Left colon (tissue), 2 donors: ENCODE measurements at regions not wholly inside any gene's neighbourhood (a gene's known extent, or its start where the extent isn't known, plus 50 kb on each side); places are given as distances from the start of the nearest gene placed in this dataset.

Experiments
- ATAC-seq: fragments of 200-7000 bp; cut with Tn5 transposase; one replicate; pipeline ENCODE4 v1.9.1; 2020; ENCODE audit warnings: mild to moderate bottlenecking, moderate library complexity
- DNase-seq, 2 donors: peaks; one replicate each; pipeline ENCODE4 v3.0.0-alpha.2; 2020
- intact Hi-C, 2 donors: fragments of 100-400 bp; cut with DNase I in 1 of 2; cut with micrococcal nuclease in 1 of 2; formaldehyde crosslinking; loops; one replicate each; pipeline versions ENCODE4 v1.11.2 to v1.14.0; 2022; cut with DNase I, micrococcal nuclease
- donor health status: DM: no; HTN: no; CAD: no.
- donor health status: DM: yes; HTN: yes; CAD: no.

DNA sequence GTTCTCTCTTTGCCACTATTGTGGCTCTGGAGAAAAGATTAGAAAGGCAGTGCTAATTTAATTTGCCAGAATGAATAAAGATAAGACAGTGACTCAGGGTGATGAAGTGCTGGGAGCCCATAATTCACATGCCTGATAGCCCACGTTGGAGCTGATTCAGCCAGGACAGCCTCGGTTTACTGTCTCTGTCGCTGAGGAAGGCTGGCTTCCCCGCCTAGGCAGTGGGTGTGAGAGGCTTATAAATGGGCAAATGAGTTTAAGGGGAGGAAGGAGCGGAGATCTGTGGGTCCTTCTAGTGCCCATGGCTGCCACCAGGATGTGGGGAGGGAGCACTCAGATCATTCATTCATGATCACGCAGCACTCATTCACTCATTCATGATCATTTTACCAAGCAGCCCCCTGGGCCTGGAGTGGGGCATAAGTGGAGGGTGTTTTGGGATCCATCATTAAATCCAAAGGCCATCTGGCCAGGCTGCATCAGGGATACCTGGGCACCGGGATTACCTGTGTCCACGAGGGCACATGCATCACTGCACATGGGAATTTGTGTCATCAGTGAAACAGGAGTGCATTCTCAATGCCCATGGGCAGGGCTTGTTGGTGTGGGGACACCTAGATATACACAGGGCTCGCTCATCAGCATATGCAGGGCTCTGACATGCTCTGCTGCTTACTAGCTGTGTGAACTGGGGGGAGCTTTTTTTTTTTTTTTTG lies 315.4 kb downstream of the MATN1 start:
- DNase-seq (no peak), ATAC-seq (no peak)
- intact Hi-C loops, result no loop called here

DNA sequence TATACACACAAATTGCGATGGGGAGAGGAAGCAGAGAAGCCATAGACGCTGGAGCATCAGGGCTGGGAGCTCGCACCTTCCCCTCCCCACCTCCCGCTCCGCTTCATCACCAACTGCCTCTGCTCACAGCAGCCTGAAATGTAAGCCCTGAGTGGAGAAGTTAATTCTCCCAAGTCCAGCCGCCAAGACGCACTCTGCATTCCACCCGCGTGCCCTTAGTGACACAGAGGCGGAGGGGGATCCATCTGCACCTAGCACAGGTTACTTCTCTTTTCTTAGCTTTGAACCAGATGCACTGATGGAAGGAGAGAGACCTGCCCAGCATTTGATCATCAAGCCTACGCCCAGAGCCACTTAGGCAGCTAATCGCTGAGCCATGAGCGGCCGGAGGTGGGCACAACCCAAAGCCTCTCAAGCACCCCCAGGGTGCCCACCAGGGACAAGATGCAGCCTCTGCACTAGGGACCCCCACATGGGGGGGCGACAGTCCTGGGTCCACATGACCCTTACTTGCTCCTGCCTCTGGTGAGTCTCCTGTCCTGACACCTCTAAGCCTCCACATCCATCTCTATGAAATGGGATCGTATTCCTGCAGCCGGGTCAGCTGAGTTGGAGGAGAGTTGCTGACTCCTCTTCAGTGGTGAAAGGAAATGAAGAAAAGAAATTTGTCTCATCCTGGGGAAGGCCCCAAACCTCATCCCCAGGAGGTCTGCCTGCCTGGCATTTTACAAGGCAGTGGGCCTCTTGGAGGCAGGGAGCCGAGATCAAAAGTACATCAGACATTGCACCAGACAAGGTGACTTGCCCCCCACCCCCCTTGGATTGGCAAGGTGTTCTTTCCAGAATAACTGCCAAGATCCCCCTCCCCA lies 316.2 kb downstream of the MATN1 start:
- DNase-seq, result peak in 1 of 2 donors; percentile 9
- no peak for ATAC-seq
- intact Hi-C loops, result no loop called here

DNA sequence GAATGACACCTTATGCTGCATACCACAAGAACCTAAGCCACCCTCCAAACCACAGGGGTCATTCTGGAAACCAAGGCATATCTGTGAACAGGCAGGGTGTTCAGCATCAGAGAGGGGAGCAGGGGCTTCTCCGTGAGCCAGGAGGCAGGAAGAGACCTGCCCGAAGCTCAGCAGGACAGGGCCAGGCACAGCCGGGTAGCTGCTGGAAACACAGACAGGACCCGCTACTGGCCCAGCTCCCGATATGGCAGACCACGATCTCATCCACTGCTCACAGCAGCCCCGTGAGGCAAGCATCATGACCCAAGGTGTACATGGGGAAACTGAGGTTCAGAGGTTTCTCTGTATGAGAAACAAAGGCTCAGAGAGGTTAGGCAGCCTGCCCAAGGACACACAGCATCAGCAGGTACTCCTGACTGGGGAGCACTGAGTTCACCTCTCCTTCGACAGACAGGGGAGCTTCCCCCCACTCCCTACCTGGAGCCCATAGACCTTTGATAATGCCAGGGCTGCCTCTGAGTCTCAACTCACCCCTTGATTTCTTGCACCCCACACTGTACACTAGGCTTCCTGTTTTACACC lies 317.7 kb downstream of the MATN1 start:
- intact Hi-C loops, result no loop called here
- ATAC-seq, result no peak
- DNase-seq, result no peak

DNA sequence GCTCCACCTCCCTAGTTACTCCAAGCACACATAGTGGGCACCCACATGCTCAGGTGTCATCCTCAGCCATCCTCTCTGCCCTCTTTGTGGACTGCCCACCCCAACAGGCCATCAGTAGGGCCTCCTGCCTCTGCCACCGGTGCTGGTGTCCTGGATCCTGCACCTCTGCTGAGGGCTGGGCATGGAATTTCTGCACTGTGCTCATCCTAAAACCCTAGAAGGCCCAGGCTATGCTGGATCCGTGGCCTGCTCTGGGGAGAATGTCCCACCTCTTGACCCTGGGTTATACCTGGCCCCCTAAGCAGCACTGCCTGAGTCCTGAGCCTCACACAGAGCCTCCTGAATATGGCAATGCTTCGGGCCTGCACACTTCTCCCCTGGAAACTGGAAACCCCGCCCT lies 318.3 kb downstream of the MATN1 start:
- no peak for DNase-seq
- intact Hi-C loops, result no loop called here
- no peak for ATAC-seq

DNA sequence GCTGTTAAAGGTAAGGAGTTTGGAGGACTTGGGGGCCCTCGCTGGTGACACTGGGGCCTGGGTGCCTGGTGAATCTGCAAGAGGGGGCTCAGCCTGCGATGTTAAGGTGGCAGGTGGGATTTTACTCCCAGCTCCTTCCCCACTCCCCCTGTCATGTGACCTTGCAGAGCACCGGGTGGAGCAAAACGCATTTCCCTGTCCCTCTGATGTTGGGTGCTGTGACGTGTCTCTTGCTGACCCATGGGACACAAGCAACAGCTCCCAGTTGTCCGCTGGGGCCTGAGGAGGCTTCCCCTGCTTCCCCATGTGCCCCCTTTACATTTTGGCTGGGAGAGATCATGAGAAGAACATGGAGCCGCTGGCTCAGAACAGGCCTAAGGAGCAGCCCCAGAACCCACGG lies 319.0 kb downstream of the MATN1 start:
- ATAC-seq (no peak), DNase-seq (no peak)
- intact Hi-C loops, result no loop called here

DNA sequence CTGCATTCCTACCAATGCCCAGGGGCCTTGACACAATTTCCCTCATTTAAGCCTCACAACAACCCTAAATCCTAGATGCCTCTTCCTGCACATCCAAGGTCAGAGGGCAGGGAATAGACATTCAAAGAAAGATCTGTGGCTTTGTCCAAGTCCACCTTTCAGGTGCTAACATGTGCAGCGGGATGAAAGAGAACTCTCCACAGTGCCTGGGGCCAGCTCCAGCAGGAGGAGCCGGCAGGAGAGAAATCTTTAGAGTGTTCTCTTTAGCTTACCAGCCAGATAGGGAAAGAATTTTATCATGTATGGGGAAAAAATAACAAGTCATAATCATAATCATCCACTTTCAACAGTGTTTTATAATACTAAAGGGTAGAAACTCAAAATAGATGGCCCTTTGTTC lies 319.7 kb downstream of the MATN1 start:
- DNase-seq (no peak), ATAC-seq (no peak)
- intact Hi-C loops, result no loop called here

DNA sequence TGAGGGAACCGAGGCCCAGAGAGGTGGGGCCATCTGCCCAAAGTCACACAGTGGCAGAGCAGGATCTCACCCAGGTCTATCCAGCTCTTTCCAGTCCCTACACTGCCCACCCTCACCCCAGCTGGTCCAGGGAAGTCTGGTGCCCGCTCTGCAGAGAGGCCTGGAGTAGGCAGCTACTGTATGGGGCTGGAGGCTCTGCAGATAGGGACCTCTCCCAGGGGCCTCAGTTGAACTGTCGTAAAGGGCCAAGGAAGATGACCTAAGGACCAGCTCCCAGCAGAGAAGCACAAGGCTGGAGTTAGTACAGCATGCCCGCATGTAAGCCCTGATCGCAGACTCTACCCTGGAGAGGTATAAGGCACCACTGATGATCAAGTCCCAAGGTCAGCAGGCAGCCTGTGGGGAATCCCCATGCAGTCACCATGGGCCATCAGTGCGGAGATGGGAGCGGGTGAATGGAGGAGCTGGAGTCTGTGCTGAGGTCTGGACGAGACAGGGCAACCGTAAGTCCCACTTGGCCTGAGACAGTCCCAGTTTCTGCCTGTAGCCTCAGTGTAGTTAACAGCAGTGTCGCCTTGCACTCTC lies 320.2 kb downstream of the MATN1 start:
- DNase-seq (no peak), ATAC-seq (no peak)
- intact Hi-C loops, result no loop called here

DNA sequence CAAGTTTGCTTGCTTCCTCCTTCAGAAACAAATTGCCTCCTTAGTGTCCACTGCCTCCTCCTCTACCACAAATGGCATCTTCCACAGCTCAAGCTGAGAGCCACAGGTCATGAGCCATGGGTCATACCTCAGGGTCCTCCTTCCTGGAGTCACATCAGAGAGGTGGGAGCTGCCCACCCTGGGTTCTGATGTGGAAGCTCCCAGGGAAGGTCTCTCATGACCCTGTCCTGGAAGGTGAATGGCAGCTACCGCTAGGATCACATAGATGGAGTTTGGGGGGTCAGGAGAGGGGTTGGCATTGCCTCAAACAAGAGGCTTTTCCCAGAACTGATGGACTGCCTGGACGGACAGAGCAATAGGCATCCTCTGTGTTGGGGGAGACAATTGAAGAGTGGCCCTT lies 321.4 kb downstream of the MATN1 start:
- no peak for ATAC-seq
- intact Hi-C loops, result no loop called here
- DNase-seq, result no peak

DNA sequence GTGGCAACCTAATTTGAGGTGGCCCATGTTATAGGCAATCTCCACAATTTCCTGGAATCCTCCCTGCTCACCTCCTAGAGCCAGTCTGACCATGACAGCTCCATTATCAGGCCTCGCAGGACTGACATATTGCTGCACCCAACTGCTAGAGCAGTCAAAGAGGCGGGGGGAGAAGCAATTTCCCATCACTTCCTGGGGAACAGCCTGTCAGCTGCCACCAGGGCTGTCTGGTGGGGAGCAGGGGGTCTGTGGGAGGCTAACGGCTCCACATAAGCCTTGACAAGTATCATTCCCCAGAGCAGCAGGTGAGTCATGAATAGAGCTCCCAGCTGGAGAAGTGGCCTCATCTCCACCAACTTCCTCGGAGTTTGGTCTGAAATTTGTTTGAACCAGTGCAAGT lies 322.9 kb downstream of the MATN1 start:
- intact Hi-C loops, result no loop called here
- DNase-seq (no peak), ATAC-seq (no peak)

DNA sequence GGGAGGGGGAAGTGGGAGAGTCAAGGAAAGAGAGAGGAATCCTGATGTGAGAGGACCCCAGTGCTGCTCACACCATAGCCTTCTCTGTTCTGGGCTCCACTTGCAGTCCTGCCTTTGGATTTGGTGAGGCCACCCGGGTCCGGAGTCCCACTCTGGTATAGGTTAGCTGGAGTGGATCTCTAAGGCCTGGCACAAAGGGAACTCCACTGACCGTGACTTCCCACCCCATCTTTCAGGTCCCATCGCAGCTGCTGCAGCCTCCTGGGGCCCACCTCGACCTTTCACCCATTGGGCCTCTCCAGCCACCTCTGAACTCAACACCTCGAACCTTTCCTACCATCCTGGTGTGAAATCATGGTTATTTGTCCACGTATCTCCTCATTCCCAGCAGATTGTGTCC lies 324.4 kb downstream of the MATN1 start:
- DNase-seq, result no peak
- no peak for ATAC-seq
- intact Hi-C loops, result no loop called here

DNA sequence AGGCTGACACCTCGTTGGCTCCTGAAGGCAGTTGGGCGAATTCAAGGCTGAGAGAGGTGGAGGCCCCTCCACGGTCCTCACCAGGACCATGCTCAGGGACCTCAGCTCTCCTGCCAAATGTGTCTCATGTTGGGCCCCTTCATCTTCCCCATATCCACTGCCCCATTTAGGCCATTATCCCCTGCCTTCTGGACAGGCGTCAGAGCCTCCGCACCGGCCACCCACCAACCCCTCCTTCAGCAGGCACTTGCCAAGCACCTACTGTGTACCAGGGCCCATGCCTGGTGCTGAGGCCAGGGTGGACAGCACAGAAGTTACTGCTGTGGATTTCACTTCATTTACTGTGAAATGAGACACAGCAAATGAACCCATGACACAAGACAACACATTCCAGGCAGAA lies 325.8 kb downstream of the MATN1 start:
- intact Hi-C loops, result no loop called here
- ATAC-seq (no peak), DNase-seq (no peak)

DNA sequence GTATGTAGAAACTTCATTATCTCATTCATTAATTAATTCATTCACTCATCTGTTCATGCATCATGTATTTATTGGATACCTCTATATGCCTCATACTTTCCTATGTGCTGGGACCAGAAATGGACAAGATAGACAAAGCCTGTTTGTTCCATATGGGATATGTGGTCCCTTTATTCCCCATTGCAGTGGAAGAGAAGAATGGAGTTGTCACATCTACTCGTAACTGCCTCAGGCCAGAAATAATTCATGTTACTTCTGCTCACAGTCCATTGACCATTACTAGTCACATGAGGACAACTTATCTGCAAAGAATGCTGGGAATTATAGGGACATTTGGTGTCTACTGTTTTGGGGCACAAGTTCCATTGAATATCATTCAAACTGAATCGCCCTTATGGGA lies 327.8 kb downstream of the MATN1 start:
- no peak for ATAC-seq
- no peak for DNase-seq
- intact Hi-C loops, result no loop called here

DNA sequence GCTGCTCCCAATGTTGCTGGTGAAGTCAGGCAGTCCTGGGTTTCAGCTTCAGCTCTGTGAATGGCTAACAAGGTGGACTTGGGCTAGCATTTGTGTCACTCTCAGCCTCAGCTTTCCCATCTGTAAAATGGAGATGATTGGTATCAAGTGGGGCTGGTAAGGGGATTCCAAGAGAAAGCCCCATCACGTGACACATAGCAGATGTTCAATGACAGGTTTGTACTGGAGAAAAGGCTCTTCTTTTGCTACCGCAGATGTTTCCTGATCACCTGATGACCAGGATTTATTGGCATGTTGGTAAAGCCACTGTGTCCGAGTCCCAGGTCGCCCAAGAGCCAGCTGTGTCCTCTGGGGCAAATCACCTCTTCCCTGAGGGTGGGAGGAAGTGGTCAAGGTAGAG lies 335.0 kb downstream of the MATN1 start:
- DNase-seq (no peak), ATAC-seq (no peak)
- intact Hi-C loops, result loop anchor here (10.0 kb wide), 1 partner anchor 1154 kb away; the partner anchor contains the start of genes MECR (in 2 of the 2) and PTPRU (in 2 of the 2)

DNA sequence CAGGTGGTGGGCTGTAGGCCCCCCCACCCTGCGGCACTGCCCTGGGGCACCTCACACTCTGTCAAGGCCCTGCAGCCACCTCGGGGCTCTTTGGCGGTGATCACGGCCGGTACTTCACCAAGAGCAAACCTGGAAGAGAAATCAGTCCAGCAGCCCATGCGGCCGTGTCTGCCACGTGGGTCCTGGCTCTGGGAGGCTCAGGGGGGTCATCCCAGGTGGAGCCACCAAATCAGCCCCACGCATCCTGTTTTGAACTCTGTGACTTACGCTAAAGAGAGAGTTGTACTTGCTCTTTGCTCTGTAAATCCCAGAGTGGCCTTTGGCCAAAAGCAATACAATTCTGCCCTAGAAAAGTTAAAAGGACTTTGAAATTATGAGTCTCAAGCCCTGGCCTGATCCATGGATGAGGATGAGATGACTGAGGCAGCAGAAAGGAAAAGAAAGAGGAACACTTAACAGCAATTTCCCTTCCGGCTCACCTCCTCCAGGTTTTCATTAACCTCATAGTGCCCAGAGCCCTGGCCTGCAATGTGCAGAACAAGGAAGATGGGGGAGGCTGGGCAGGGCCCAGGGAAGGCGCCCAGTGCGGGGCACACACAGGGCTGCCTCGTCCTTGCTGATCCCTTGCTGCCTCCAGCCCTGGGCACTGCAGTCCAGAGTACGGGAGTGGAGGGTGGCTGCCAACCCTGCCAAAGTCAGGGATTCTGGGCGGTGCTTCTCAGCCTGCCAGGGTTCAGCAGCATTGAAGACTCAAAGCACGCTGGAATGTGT lies 337.0 kb downstream of the MATN1 start:
- intact Hi-C loops, result loop anchor here (10.0 kb wide), 1 partner anchor 1152 kb away; the partner anchor contains the start of genes MECR (in 2 of the 2) and PTPRU (in 2 of the 2)
- ATAC-seq (no peak), DNase-seq (no peak)

DNA sequence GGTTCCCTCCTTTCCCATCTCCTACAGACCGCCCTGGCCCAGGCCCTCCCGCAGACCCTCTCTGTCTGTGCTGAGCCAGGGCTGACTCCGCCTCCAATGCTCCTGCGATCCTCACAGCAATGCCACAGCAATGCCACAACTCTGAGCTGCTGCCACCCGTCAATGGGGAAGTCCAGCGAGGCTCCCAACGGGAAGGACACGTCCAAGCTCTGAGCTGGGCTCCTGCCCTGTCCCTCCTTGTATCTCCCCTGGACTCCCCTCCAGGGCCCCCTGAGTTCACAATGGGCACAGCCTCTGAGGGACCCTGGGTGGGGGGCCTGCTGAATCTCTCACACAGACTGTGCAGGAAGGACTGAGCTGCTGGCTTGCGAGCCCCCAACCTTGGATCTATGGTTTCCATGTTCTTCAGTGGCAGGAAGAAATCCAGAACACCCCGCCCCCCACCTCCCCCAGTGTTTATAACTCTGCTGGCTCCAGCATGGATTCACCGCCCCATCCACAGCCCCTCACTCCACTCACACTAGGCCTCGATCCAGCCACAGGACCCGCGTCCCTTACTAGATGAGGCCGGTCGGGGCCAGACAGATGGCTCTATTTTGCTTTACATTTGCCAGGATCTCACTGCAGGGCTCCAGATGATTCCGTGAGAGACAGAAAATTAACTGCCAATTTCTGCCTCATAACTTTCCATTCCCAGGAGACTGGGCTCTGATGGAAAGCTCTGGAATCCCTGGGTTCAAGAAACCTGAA lies 338.0 kb downstream of the MATN1 start:
- no peak for ATAC-seq
- DNase-seq, result no peak
- intact Hi-C loops, result loop anchor here (10.0 kb wide), 1 partner anchor 1151 kb away; the partner anchor contains the start of genes MECR (in 2 of the 2) and PTPRU (in 2 of the 2)

DNA sequence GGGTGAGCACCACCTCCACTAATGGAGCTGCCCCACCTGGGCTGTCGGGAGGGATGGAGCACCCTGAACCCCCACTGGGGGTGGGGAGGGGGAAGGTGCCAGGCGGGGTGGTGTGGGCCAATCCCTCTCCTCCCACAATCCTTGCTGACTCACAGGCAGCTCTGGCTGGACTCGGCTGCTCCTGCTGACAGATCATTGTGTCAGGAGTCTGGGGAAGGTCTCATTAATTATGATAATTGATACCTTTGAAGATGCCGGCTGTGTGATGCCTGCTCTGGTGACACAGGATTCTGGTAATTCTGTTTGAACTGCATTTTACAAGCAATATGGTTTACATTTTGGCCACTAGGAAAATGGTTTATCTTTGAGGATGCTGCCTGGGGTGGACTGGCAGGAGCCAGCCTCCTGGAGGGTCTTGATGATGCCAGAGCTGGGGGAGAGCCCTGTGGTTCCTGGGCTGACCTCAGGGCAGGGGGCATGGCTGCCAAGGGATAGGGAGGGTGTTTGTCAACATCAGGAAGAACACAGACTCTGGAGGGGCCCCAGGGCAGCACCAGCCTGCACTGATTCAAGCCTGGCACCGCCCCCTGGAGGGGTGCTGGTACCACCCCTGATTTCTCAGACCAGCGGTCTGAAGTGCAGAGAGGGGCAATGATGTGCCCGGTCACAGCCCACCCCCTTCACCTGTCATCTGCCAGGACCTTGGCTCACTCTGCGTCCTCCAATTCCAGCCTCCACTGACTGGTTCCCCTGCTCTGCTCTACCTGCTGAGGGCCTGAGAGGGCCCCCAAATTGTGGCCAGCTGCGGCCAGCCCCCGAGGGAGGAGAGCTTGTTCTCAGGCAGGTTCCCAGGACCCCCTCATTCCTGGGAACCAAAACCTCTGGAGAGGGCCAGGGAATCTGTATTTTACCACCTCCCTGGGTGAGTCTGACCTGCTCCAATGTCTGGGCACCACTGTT lies 338.8 kb downstream of the MATN1 start:
- no peak for DNase-seq
- ATAC-seq, result no peak
- intact Hi-C loops, result loop anchor here (10.0 kb wide), 1 partner anchor 1150 kb away; the partner anchor contains the start of genes MECR (in 2 of the 2) and PTPRU (in 2 of the 2)

DNA sequence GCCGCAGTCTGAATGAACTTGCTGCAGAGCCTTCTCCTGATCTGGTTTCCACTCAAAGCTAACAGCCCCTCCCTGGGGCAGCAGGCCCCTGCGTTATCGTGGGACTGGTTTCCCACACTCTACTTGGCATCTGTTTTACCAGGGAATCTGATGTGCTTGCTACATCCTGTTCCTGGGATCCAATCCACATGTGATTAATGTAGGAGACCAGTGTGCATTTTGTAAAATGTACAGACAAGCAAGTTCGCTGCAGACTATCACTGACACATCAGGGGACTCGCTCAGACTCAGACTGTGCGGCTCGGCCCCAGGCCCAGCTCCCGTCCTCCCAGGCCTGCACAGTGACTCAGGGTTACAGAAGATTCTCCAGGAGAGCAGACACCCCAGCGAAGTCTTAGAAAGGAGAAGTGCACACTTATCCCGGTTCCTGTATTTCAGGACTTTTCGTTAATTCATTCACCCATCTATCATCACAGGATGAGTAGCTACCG lies 340.1 kb downstream of the MATN1 start:
- intact Hi-C loops, result loop anchor here (10.0 kb wide), 1 partner anchor 1148 kb away; the partner anchor contains the start of genes MECR (in 2 of the 2) and PTPRU (in 2 of the 2)
- DNase-seq (no peak), ATAC-seq (no peak)
